Brain microvascular endothelial cell (primary cell): ENCODE measurements at regions not wholly inside any gene's neighbourhood (a gene's known extent, or its start where the extent isn't known, plus 50 kb on each side); places are given as distances from the start of the nearest gene placed in this dataset.

Experiments used
- DNase-seq: peaks from one replicate; pipeline ENCODE4 v3.0.0-alpha.2; 2020
- H3K27ac ChIP-seq: fragments of 250-450 bp; sonication (Bioruptor Pico); 2 replicates; pipeline ENCODE4 v1.5.1; 2020; ENCODE audit warnings: mild to moderate bottlenecking, moderate library complexity
- H3K27me3 ChIP-seq: fragments of 250-450 bp; sonication (Bioruptor Pico); replicated peaks from 2 replicates; pipeline ENCODE4 v1.5.1; 2020; ENCODE audit warnings: mild to moderate bottlenecking
- H3K36me3 ChIP-seq: fragments of 250-450 bp; sonication (Bioruptor Pico); replicated peaks from 2 replicates; pipeline ENCODE4 v1.5.1; 2020; ENCODE audit warnings: mild to moderate bottlenecking
- H3K4me3 ChIP-seq: 2 replicates; pipeline ENCODE4 v1.5.1; 2011; ENCODE audit warnings: low read depth, mild to moderate bottlenecking, control low read depth, low read length, moderate library complexity
- CTCF ChIP-seq: IDR thresholded peaks from 2 replicates; pipeline ENCODE4 v1.5.1; 2011; ENCODE audit warnings: low read depth, mild to moderate bottlenecking, moderate library complexity, low read length, control low read depth, inconsistent platforms; ENCODE audit errors: missing control alignments
- in situ Hi-C: cut with HindIII; loops from 2 replicates; pipeline ENCODE4 v1.10.0; 2017; ENCODE audit warnings: low sequenced_read_pairs, low pct_ligation_motif_present

- in situ Hi-C loops, result no loop called here
- H3K4me3 ChIP-seq, result no peak overlapping the region
Measured at GRCh38 chr1:199167460-199167859, 528.6 kb downstream of the PTPRC start.

GRCh38 chr1:199168888-199169585 is 530.2 kb downstream of the PTPRC start:
- DNase-seq, result no peak
- H3K27ac ChIP-seq, result no peak overlapping the region

More at GRCh38 chr1:199167460-199167859, 528.6 kb downstream of the PTPRC start:
- Histone ChIP-seq H3K36me3 (no peaks in the 10 kb centered on the region), H3K27me3 (no peaks in the 10 kb centered on the region), H3K27ac (no peak overlapping the region)
- DNase-seq, result no peak
- TF ChIP-seq CTCF, result no peak

GRCh38 chr1:199170711-199171110 is 531.9 kb downstream of the PTPRC start:
- no peaks in the 10 kb centered on the region for H3K27me3 ChIP-seq
- DNase-seq, result no peak
- no peak overlapping the region for H3K27ac ChIP-seq
- H3K4me3 ChIP-seq, result no peak overlapping the region
- in situ Hi-C loops, result no loop called here
- TF ChIP-seq CTCF, result no peak
- no peaks in the 10 kb centered on the region for H3K36me3 ChIP-seq

More at GRCh38 chr1:199168888-199169585, 530.2 kb downstream of the PTPRC start:
- Histone ChIP-seq H3K36me3 (no peaks in the 10 kb centered on the region), H3K27me3 (no peaks in the 10 kb centered on the region), H3K4me3 (no peak overlapping the region)
- in situ Hi-C loops, result no loop called here
- TF ChIP-seq CTCF, result no peak

GRCh38 chr1:199172171-199173124 is 533.6 kb downstream of the PTPRC start:
- Histone ChIP-seq H3K27ac (no peak overlapping the region), H3K36me3 (no peaks in the 10 kb centered on the region), H3K27me3 (no peaks in the 10 kb centered on the region), H3K4me3 (no peak overlapping the region)
- TF ChIP-seq CTCF, result no peak
- in situ Hi-C loops, result no loop called here
- DNase-seq, result no peak

- no peaks in the 10 kb centered on the region for H3K27me3 ChIP-seq
- H3K36me3 ChIP-seq, result no peaks in the 10 kb centered on the region
- DNase-seq, result no peak
- no peak overlapping the region for H3K27ac ChIP-seq
- TF ChIP-seq CTCF, result no peak
- in situ Hi-C loops, result no loop called here
- H3K4me3 ChIP-seq, result no peak overlapping the region
Measured at GRCh38 chr1:199173356-199173755, 534.5 kb downstream of the PTPRC start.
